ENCODE measurements at regions not wholly inside any gene's neighbourhood (a gene's known extent, or its start where the extent isn't known, plus 50 kb on each side); places are given as distances from the start of the nearest gene placed in this dataset.

DNA sequence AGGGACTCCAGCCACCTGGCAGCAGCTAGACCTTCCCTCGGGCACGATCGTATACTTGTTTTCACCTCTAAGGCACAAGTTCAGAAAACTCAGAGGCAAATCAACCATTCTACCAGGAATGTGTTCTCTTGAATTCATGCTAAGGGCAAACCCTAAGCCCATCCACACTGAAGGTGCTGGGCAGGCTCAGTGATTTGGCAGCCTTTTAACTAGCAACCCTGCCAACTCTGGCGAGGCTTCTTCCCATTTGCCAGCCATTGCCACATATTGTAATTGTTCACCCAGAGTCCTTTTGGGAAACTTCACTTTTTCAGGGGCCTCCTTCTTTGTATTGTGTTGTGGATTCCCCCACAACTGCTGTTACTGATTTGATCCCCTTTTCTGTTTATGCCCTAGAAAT lies 298.6 kb upstream of the LDB2 start:
- H3K4me1 ChIP-seq (ENCODE audit: control insufficient read depth, extremely low read depth, insufficient read depth, low read length), result peaks cover 3% of the 10 kb centered on the region
- no peak overlapping the region for H3K9ac ChIP-seq (ENCODE audit: insufficient read depth, low read length)
- H4K20me1 ChIP-seq (ENCODE audit: control insufficient read depth, extremely low read depth, insufficient read depth, low read length), result no peaks in the 10 kb centered on the region
- H3K27me3 ChIP-seq (ENCODE audit: control insufficient read depth, insufficient read depth, low read length), result no peaks in the 10 kb centered on the region
- no peak for TF ChIP-seq EZH2 (IDR thresholded peaks at IDR 0.05; ENCODE audit: low read length, missing control alignments)
- TF ChIP-seq, protein P1, sequence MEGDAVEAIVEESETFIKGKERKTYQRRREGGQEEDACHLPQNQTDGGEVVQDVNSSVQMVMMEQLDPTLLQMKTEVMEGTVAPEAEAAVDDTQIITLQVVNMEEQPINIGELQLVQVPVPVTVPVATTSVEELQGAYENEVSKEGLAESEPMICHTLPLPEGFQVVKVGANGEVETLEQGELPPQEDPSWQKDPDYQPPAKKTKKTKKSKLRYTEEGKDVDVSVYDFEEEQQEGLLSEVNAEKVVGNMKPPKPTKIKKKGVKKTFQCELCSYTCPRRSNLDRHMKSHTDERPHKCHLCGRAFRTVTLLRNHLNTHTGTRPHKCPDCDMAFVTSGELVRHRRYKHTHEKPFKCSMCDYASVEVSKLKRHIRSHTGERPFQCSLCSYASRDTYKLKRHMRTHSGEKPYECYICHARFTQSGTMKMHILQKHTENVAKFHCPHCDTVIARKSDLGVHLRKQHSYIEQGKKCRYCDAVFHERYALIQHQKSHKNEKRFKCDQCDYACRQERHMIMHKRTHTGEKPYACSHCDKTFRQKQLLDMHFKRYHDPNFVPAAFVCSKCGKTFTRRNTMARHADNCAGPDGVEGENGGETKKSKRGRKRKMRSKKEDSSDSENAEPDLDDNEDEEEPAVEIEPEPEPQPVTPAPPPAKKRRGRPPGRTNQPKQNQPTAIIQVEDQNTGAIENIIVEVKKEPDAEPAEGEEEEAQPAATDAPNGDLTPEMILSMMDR (conservative IDR thresholded peaks at IDR 0.05 in 1 of 2, IDR thresholded peaks at IDR 0.05 in 1 of 2; ENCODE audit: low read depth in 1 of 2, low read length in 2 of 2), result no peak
- H3K4me2 ChIP-seq (ENCODE audit: extremely low read depth, insufficient read depth, low read length), result no peak overlapping the region
- no peaks in the 10 kb centered on the region for H3K36me3 ChIP-seq (ENCODE audit: control insufficient read depth, insufficient read depth, low read length)
- no peaks in the 10 kb centered on the region for H3K79me2 ChIP-seq (ENCODE audit: control insufficient read depth, insufficient read depth, low read length)
- DNase-seq (ENCODE audit: low read depth in 2 of 2), result no peak
- no peak overlapping the region for H3K27ac ChIP-seq (ENCODE audit: insufficient read depth, low read length)
- H2AFZ ChIP-seq (ENCODE audit: low read length), result no peak overlapping the region
- no peaks in the 10 kb centered on the region for H3K9me3 ChIP-seq (ENCODE audit: control insufficient read depth, insufficient read depth, low read depth, low read length)
- no peak overlapping the region for H3K4me3 ChIP-seq (replicated peaks in 1 of 4; ENCODE audit: control extremely low read depth in 1 of 4, insufficient read depth in 1 of 4, low read depth in 3 of 4, low read length in 4 of 4)

DNA sequence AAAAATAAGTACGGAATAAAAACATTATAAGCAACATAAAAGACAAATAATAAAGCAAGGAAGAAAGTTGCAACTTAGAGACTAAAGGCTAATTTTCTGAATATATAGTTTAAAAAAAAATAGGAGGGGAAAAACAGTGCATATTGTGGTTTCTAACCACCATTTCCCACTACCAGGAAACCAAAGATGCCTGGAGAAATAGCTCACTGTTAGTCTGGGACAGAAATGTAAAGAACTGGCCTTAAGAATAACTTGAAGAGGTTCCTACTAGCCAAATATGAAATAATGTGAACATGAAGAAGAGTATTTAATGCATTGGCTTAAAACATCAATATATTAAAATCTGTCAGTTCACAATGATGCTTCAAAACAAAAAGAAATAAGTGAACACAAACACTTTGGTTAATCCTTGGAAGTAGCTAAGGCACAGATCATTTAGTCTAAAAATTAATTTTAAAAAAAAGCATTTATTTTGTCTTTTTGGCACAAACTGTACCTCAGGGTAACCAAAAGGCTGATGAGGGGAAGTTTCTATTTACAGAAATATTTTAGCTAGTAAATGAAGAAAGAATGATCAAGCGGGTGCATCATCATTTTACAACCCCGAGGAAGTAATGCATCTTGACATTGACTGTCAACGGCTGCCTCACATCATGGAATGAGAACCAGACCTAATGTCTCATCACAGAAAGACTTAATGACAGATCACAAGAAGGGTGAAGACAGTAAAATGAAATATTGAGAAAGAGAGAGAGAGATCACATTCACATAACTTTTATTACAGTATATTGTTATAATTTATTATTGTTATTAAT lies 297.2 kb upstream of the LDB2 start:
- no peak overlapping the region for H3K4me2 ChIP-seq (ENCODE audit: extremely low read depth, insufficient read depth, low read length)
- no peaks in the 10 kb centered on the region for H3K79me2 ChIP-seq (ENCODE audit: control insufficient read depth, insufficient read depth, low read length)
- no peak overlapping the region for H3K4me3 ChIP-seq (replicated peaks in 1 of 4; ENCODE audit: control extremely low read depth in 1 of 4, insufficient read depth in 1 of 4, low read depth in 3 of 4, low read length in 4 of 4)
- H4K20me1 ChIP-seq (ENCODE audit: control insufficient read depth, extremely low read depth, insufficient read depth, low read length), result no peaks in the 10 kb centered on the region
- TF ChIP-seq EZH2 (IDR thresholded peaks at IDR 0.05; ENCODE audit: low read length, missing control alignments), result no peak
- TF ChIP-seq, protein P1 (conservative IDR thresholded peaks at IDR 0.05 in 1 of 2, IDR thresholded peaks at IDR 0.05 in 1 of 2; ENCODE audit: low read depth in 1 of 2, low read length in 2 of 2), result no peak
- H2AFZ ChIP-seq (ENCODE audit: low read length), result no peak overlapping the region
- no peak overlapping the region for H3K27ac ChIP-seq (ENCODE audit: insufficient read depth, low read length)
- no peaks in the 10 kb centered on the region for H3K36me3 ChIP-seq (ENCODE audit: control insufficient read depth, insufficient read depth, low read length)
- H3K27me3 ChIP-seq (ENCODE audit: control insufficient read depth, insufficient read depth, low read length), result no peaks in the 10 kb centered on the region
- no peaks in the 10 kb centered on the region for H3K9me3 ChIP-seq (ENCODE audit: control insufficient read depth, insufficient read depth, low read depth, low read length)
- H3K9ac ChIP-seq (ENCODE audit: insufficient read depth, low read length), result no peak overlapping the region
- peaks cover 3% of the 10 kb centered on the region for H3K4me1 ChIP-seq (ENCODE audit: control insufficient read depth, extremely low read depth, insufficient read depth, low read length)
- peak in 1 of 2 donors; percentile 23 for DNase-seq (ENCODE audit: low read depth in 2 of 2)

DNA sequence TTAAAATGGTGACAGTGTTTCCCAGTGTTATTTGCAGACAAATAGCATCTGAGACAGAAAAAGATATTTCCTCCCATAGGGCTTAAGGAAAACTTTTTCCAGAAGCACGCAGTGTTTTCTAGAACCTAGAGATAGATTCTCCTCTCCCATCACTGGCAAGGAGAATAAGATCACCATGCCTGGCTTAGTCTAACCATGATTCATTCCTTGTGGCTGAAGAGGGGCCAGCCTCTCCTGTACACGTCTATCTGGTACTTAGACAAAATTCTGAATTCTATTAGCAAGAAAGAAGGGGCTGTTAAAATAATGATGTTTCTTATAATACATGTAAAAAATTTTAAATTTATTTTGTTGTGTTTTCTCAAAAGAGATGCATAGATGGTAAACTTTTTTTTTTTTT lies 296.1 kb upstream of the LDB2 start:
- H4K20me1 ChIP-seq (ENCODE audit: control insufficient read depth, extremely low read depth, insufficient read depth, low read length), result no peaks in the 10 kb centered on the region
- H2AFZ ChIP-seq (ENCODE audit: low read length), result no peak overlapping the region
- no peaks in the 10 kb centered on the region for H3K9me3 ChIP-seq (ENCODE audit: control insufficient read depth, insufficient read depth, low read depth, low read length)
- H3K36me3 ChIP-seq (ENCODE audit: control insufficient read depth, insufficient read depth, low read length), result no peaks in the 10 kb centered on the region
- no peaks in the 10 kb centered on the region for H3K27me3 ChIP-seq (ENCODE audit: control insufficient read depth, insufficient read depth, low read length)
- H3K4me3 ChIP-seq (replicated peaks in 1 of 4; ENCODE audit: control extremely low read depth in 1 of 4, insufficient read depth in 1 of 4, low read depth in 3 of 4, low read length in 4 of 4), result no peak overlapping the region
- no peaks in the 10 kb centered on the region for H3K79me2 ChIP-seq (ENCODE audit: control insufficient read depth, insufficient read depth, low read length)
- peak in 1 of 2 donors; percentile 43 for DNase-seq (ENCODE audit: low read depth in 2 of 2)
- H3K9ac ChIP-seq (ENCODE audit: insufficient read depth, low read length), result no peak overlapping the region
- no peak overlapping the region for H3K4me2 ChIP-seq (ENCODE audit: extremely low read depth, insufficient read depth, low read length)
- no peak overlapping the region for H3K27ac ChIP-seq (ENCODE audit: insufficient read depth, low read length)
- peaks cover 5% of the 10 kb centered on the region for H3K4me1 ChIP-seq (ENCODE audit: control insufficient read depth, extremely low read depth, insufficient read depth, low read length)
- TF ChIP-seq EZH2 (IDR thresholded peaks at IDR 0.05; ENCODE audit: low read length, missing control alignments), result no peak
- TF ChIP-seq, protein P1 (conservative IDR thresholded peaks at IDR 0.05 in 1 of 2, IDR thresholded peaks at IDR 0.05 in 1 of 2; ENCODE audit: low read depth in 1 of 2, low read length in 2 of 2), result no peak
